ENCODE measurements at regions not wholly inside any gene's neighbourhood (a gene's known extent, or its start where the extent isn't known, plus 50 kb on each side); places are given as distances from the start of the nearest gene placed in this dataset.

DNA sequence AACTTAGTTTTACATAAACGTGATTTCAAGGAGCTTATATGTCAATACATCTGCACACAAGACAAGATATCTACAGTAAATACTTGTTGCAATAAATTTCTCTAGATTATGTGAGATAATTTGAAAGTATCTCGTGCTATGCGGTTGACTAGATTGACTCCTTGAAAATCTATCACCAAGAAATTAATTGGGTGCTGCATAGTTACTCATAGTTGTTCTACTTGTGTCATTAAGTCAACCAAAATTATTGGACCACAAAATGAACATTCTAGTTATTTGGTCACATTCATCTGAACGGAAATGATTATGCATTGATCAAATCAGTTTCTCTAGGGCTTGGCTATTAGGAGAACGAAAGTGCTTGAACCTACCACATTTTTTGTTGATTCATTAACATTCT, 2291.5 kb downstream of the PCDH9 start:
- no peak overlapping the region for H3K23ac ChIP-seq (ENCODE audit: low read depth, low read length)
- H3K14ac ChIP-seq (replicated peaks; ENCODE audit: low read depth, low read length) = no peak overlapping the region
- no peak overlapping the region for H2AK5ac ChIP-seq (ENCODE audit: low read depth, low read length)
- POLR2A ChIA-PET (ENCODE audit: unreplicated experiment) = no interaction called here
- H2AFZ ChIP-seq (replicated peaks; ENCODE audit: low read length, poor library complexity) = no peak overlapping the region
- no peaks in the 10 kb centered on the region for H3K4me1 ChIP-seq (ENCODE audit: control insufficient read depth, insufficient read depth, low read length)
- no peaks in the 10 kb centered on the region for H3K36me3 ChIP-seq (ENCODE audit: control insufficient read depth, insufficient read depth, low read length)
- no peaks in the 10 kb centered on the region for H3K9me1 ChIP-seq (ENCODE audit: insufficient read depth, low read length)
- H3K18ac ChIP-seq (ENCODE audit: low read depth, low read length) = no peak overlapping the region
- BruUV-seq (replicated peaks) = no TSS peak
- H2BK15ac ChIP-seq (ENCODE audit: low read depth, low read length) = no peak overlapping the region
- no peak overlapping the region for H4K5ac ChIP-seq (ENCODE audit: low read depth, low read length)
- no peak overlapping the region for H2BK20ac ChIP-seq (ENCODE audit: low read depth, low read length)
- DNase-seq (no peak), ATAC-seq (ENCODE audit: low read depth) (no peak)
- no peak overlapping the region for H2BK120ac ChIP-seq (ENCODE audit: low read depth, low read length)
- H3K4me2 ChIP-seq (ENCODE audit: low read depth, low read length) = no peak overlapping the region
- TF ChIP-seq, protein P1, sequence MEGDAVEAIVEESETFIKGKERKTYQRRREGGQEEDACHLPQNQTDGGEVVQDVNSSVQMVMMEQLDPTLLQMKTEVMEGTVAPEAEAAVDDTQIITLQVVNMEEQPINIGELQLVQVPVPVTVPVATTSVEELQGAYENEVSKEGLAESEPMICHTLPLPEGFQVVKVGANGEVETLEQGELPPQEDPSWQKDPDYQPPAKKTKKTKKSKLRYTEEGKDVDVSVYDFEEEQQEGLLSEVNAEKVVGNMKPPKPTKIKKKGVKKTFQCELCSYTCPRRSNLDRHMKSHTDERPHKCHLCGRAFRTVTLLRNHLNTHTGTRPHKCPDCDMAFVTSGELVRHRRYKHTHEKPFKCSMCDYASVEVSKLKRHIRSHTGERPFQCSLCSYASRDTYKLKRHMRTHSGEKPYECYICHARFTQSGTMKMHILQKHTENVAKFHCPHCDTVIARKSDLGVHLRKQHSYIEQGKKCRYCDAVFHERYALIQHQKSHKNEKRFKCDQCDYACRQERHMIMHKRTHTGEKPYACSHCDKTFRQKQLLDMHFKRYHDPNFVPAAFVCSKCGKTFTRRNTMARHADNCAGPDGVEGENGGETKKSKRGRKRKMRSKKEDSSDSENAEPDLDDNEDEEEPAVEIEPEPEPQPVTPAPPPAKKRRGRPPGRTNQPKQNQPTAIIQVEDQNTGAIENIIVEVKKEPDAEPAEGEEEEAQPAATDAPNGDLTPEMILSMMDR (conservative IDR thresholded peaks at IDR 0.05; ENCODE audit: low read depth, low read length) = no peak
- TF ChIP-seq MAZ (IDR thresholded peaks at IDR 0.05; ENCODE audit: borderline replicate concordance, low read depth, low read length) (no peak), RAD21 (IDR thresholded peaks at IDR 0.05; ENCODE audit: low read length) (no peak), RCOR1 (IDR thresholded peaks at IDR 0.05; ENCODE audit: insufficient replicate concordance, low read length) (no peak), RFX5 (IDR thresholded peaks at IDR 0.05; ENCODE audit: low read depth, low read length) (no peak)
- no peak overlapping the region for H4K91ac ChIP-seq (ENCODE audit: insufficient read depth, low read depth, low read length)
- in situ Hi-C loops (cut with MboI; ENCODE audit: low sequenced_read_pairs) (no loop called here), intact Hi-C loops (cut with micrococcal nuclease) (no loop called here), dilution Hi-C loops (cut with HindIII; ENCODE audit: low sequenced_read_pairs, unreplicated experiment) (no loop called here)
- no peak overlapping the region for H3K56ac ChIP-seq (ENCODE audit: extremely low read depth, insufficient read depth, low read length)
- H2BK5ac ChIP-seq (ENCODE audit: low read depth, low read length, poor library complexity, severe bottlenecking) = no peak overlapping the region
- no peaks in the 10 kb centered on the region for H3K27me3 ChIP-seq (ENCODE audit: control insufficient read depth, insufficient read depth, low read length)
- no peak overlapping the region for H3K4me3 ChIP-seq (ENCODE audit: insufficient read depth, low read depth, low read length)
- CTCF ChIA-PET = no interaction called here
- no peak overlapping the region for H4K8ac ChIP-seq (ENCODE audit: low read depth in 2 of 2, low read length in 2 of 2)
- no peak overlapping the region for H3K27ac ChIP-seq (ENCODE audit: insufficient read depth, low read length)
- H3K79me1 ChIP-seq (ENCODE audit: low read depth in 1 of 2, low read length in 2 of 2) = no peaks in the 10 kb centered on the region
- H3K4ac ChIP-seq (ENCODE audit: low read depth, low read length) = no peak overlapping the region
- 100% methylated on average over 1 of the region's 5 CpGs; no CpG with 5 or more reads in 1 of the 2 experiments for WGBS, 2 experiments (ENCODE audit: extremely low coverage in 2 of 2, insufficient read length in 1 of 2)
- no peaks in the 10 kb centered on the region for H3K9me3 ChIP-seq (ENCODE audit: control insufficient read depth, insufficient read depth, low read length)
- no peaks in the 10 kb centered on the region for H4K20me1 ChIP-seq (ENCODE audit: insufficient read depth, low read length)
- H3K9ac ChIP-seq (ENCODE audit: low read depth, low read length) = no peak overlapping the region
- no peak overlapping the region for H2AK9ac ChIP-seq (replicated peaks; ENCODE audit: low read depth, low read length, poor library complexity)
